ENCODE measurements at regions not wholly inside any gene's neighbourhood (a gene's known extent, or its start where the extent isn't known, plus 50 kb on each side); places are given as distances from the start of the nearest gene placed in this dataset.

DNA sequence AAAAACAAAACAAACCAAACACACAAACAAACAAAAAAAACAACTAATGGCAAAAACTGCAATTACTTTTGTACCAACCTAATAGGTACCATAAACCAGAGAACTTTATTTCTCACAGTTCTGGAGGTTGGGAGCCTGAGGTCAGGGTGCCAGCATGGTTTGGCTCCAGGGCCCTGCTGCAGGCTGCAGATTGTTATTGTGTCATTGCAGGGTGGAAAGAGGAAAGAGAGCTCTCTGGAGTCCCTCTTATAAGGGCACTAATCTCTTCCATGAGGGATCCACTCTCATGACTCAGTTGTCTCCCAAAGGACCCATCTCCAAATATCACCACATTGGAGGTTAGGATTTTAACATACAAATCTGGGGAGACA lies 64.9 kb upstream of the CPEB4 start:
- TF ChIP-seq, protein P1, sequence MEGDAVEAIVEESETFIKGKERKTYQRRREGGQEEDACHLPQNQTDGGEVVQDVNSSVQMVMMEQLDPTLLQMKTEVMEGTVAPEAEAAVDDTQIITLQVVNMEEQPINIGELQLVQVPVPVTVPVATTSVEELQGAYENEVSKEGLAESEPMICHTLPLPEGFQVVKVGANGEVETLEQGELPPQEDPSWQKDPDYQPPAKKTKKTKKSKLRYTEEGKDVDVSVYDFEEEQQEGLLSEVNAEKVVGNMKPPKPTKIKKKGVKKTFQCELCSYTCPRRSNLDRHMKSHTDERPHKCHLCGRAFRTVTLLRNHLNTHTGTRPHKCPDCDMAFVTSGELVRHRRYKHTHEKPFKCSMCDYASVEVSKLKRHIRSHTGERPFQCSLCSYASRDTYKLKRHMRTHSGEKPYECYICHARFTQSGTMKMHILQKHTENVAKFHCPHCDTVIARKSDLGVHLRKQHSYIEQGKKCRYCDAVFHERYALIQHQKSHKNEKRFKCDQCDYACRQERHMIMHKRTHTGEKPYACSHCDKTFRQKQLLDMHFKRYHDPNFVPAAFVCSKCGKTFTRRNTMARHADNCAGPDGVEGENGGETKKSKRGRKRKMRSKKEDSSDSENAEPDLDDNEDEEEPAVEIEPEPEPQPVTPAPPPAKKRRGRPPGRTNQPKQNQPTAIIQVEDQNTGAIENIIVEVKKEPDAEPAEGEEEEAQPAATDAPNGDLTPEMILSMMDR (IDR thresholded peaks at IDR 0.05; ENCODE audit: poor library complexity): no peak
- TF ChIP-seq EZH2 (IDR thresholded peaks at IDR 0.05; ENCODE audit: borderline replicate concordance): no peak

All from hepatocyte (in vitro differentiated cells).